ENCODE measurements at regions not wholly inside any gene's neighbourhood (a gene's known extent, or its start where the extent isn't known, plus 50 kb on each side); places are given as distances from the start of the nearest gene placed in this dataset.

DNA sequence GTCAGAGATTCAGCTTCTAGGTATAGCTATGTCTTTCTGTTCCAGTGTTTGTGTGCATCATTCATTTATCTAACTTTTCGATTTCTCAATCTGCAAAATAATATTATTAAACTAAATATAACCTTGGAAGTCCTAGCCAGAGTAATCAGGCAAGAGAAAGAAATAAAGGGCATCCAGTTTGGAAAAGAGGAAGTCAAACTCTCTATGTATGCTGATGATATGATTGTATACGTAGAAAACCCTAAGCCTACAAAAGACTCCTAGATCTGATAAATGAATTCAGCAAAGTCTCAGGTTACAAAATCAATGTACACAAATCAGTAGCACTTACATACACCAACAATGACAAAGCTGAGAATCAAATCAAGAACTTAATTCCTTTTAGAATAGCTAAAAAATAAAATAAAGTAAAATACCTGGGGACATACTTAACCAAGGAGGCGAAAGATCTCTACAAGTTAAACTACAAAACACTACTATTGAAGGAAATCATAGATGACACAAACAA, 718.2 kb downstream of the NTRK3 start:
- TF ChIP-seq, protein P1, sequence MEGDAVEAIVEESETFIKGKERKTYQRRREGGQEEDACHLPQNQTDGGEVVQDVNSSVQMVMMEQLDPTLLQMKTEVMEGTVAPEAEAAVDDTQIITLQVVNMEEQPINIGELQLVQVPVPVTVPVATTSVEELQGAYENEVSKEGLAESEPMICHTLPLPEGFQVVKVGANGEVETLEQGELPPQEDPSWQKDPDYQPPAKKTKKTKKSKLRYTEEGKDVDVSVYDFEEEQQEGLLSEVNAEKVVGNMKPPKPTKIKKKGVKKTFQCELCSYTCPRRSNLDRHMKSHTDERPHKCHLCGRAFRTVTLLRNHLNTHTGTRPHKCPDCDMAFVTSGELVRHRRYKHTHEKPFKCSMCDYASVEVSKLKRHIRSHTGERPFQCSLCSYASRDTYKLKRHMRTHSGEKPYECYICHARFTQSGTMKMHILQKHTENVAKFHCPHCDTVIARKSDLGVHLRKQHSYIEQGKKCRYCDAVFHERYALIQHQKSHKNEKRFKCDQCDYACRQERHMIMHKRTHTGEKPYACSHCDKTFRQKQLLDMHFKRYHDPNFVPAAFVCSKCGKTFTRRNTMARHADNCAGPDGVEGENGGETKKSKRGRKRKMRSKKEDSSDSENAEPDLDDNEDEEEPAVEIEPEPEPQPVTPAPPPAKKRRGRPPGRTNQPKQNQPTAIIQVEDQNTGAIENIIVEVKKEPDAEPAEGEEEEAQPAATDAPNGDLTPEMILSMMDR (IDR thresholded peaks at IDR 0.05), result no peak
- TF ChIP-seq KDM5A (IDR thresholded peaks at IDR 0.05), result no peak
- TF ChIP-seq CEBPB (IDR thresholded peaks at IDR 0.05), result no peak
- no peak for TF ChIP-seq POLR2A (IDR thresholded peaks at IDR 0.05; ENCODE audit: low read length)
- TF ChIP-seq, protein P2, sequence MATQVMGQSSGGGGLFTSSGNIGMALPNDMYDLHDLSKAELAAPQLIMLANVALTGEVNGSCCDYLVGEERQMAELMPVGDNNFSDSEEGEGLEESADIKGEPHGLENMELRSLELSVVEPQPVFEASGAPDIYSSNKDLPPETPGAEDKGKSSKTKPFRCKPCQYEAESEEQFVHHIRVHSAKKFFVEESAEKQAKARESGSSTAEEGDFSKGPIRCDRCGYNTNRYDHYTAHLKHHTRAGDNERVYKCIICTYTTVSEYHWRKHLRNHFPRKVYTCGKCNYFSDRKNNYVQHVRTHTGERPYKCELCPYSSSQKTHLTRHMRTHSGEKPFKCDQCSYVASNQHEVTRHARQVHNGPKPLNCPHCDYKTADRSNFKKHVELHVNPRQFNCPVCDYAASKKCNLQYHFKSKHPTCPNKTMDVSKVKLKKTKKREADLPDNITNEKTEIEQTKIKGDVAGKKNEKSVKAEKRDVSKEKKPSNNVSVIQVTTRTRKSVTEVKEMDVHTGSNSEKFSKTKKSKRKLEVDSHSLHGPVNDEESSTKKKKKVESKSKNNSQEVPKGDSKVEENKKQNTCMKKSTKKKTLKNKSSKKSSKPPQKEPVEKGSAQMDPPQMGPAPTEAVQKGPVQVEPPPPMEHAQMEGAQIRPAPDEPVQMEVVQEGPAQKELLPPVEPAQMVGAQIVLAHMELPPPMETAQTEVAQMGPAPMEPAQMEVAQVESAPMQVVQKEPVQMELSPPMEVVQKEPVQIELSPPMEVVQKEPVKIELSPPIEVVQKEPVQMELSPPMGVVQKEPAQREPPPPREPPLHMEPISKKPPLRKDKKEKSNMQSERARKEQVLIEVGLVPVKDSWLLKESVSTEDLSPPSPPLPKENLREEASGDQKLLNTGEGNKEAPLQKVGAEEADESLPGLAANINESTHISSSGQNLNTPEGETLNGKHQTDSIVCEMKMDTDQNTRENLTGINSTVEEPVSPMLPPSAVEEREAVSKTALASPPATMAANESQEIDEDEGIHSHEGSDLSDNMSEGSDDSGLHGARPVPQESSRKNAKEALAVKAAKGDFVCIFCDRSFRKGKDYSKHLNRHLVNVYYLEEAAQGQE (IDR thresholded peaks at IDR 0.05), result no peak
- no peak for TF ChIP-seq NPAS2 (CRISPR knock-in tag; IDR thresholded peaks at IDR 0.05; ENCODE audit: borderline replicate concordance)
- no peak for TF ChIP-seq MAZ (IDR thresholded peaks at IDR 0.05; ENCODE audit: borderline replicate concordance, low read depth, low read length)
- TF ChIP-seq, protein P3, sequence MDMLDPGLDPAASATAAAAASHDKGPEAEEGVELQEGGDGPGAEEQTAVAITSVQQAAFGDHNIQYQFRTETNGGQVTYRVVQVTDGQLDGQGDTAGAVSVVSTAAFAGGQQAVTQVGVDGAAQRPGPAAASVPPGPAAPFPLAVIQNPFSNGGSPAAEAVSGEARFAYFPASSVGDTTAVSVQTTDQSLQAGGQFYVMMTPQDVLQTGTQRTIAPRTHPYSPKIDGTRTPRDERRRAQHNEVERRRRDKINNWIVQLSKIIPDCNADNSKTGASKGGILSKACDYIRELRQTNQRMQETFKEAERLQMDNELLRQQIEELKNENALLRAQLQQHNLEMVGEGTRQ (IDR thresholded peaks at IDR 0.05), result no peak
- TF ChIP-seq, protein P4, sequence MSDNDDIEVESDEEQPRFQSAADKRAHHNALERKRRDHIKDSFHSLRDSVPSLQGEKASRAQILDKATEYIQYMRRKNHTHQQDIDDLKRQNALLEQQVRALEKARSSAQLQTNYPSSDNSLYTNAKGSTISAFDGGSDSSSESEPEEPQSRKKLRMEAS (IDR thresholded peaks at IDR 0.05), result no peak
- TF ChIP-seq ZNF302 (CRISPR knock-in tag; IDR thresholded peaks at IDR 0.05), result no peak
- TF ChIP-seq SMC3 (IDR thresholded peaks at IDR 0.05), result no peak
- no peak for TF ChIP-seq JUN (IDR thresholded peaks at IDR 0.05)
- TF ChIP-seq BHLHE40 (IDR thresholded peaks at IDR 0.05; ENCODE audit: low read depth, low read length), result no peak
- no peak for TF ChIP-seq JUNB (IDR thresholded peaks at IDR 0.05)
